ENCODE measurements at regions not wholly inside any gene's neighbourhood (a gene's known extent, or its start where the extent isn't known, plus 50 kb on each side); places are given as distances from the start of the nearest gene placed in this dataset.
"Not testable (repeated sequence)": the region's sequence is repeated elsewhere in the genome, so short reads cannot be mapped to it uniquely, and the experiment has no call there.

- no peak for DNase-seq
Measured at GRCh38 chr11:64428693-64429092, 69.7 kb downstream of the RPS6KA4 start.

- no peak for DNase-seq
Measured at GRCh38 chr11:64429970-64430369, 71.0 kb downstream of the RPS6KA4 start.

- DNase-seq, result no peak
Measured at GRCh38 chr11:64430645-64431044, 71.7 kb downstream of the RPS6KA4 start.

- no peak for DNase-seq
Measured at GRCh38 chr11:64436000-64436399, 77.0 kb downstream of the RPS6KA4 start.

- no peak for DNase-seq
Measured at GRCh38 chr11:64437426-64437825, 78.5 kb downstream of the RPS6KA4 start.

GRCh38 chr11:64438986-64439771 is 80.2 kb downstream of the RPS6KA4 start:
- DNase-seq, result no peak

GRCh38 chr11:64439772-64440491 is 81.0 kb downstream of the RPS6KA4 start:
- DNase-seq, result not testable (repeated sequence)

GRCh38 chr11:64441127-64441526 is 82.2 kb downstream of the RPS6KA4 start:
- no peak for DNase-seq

- no peak for DNase-seq
Measured at GRCh38 chr11:64443001-64443400, 84.0 kb downstream of the RPS6KA4 start.

- peak; percentile 28 for DNase-seq
Measured at GRCh38 chr11:64444838-64445441, 86.0 kb downstream of the RPS6KA4 start.

- DNase-seq, result no peak
Measured at GRCh38 chr11:64445651-64446050, 86.7 kb downstream of the RPS6KA4 start.

- peak; percentile 22 for DNase-seq
Measured at GRCh38 chr11:64447831-64448598, 89.1 kb downstream of the RPS6KA4 start.

GRCh38 chr11:64448599-64449380 is 89.8 kb downstream of the RPS6KA4 start:
- peak; percentile 78 for DNase-seq

- DNase-seq, result peak; percentile 69
Measured at GRCh38 chr11:64449381-64450167, 90.6 kb downstream of the RPS6KA4 start.

GRCh38 chr11:64450168-64450560 is 91.2 kb downstream of the RPS6KA4 start:
- DNase-seq, result no peak

GRCh38 chr11:64451856-64452255 is 92.9 kb downstream of the RPS6KA4 start:
- DNase-seq, result no peak

- DNase-seq, result no peak
Measured at GRCh38 chr11:64453466-64453865, 94.5 kb downstream of the RPS6KA4 start.

GRCh38 chr11:64455456-64456261 is 96.7 kb downstream of the RPS6KA4 start:
- DNase-seq, result no peak

GRCh38 chr11:64456509-64457320 is 97.8 kb downstream of the RPS6KA4 start:
- DNase-seq, result no peak

Data from EL (cell line).